Mesodermal cell (in vitro differentiated cells): ENCODE measurements at regions not wholly inside any gene's neighbourhood (a gene's known extent, or its start where the extent isn't known, plus 50 kb on each side); places are given as distances from the start of the nearest gene placed in this dataset.
"Not testable (repeated sequence)": the region's sequence is repeated elsewhere in the genome, so short reads cannot be mapped to it uniquely, and the experiment has no call there.

Source experiments
- H3K27ac ChIP-seq: 2 replicates; pipeline ENCODE4 v1.7.0; 2013; ENCODE audit warnings: mild to moderate bottlenecking, low read depth, low read length, moderate library complexity; ENCODE audit not compliant: severe bottlenecking
- H3K36me3 ChIP-seq: 2 replicates; pipeline ENCODE4 v1.7.1; 2013; ENCODE audit warnings: mild to moderate bottlenecking, low read length, moderate library complexity; ENCODE audit not compliant: control insufficient read depth, insufficient read depth
- H3K4me1 ChIP-seq: one replicate; pipeline ENCODE4 v1.7.1; 2013; ENCODE audit warnings: mild to moderate bottlenecking, low read length; ENCODE audit not compliant: insufficient read depth, control insufficient read depth, poor library complexity, severe bottlenecking
- H3K4me3 ChIP-seq: 2 replicates; pipeline ENCODE4 v1.7.0; 2013; ENCODE audit warnings: low read length, control low read depth, mild to moderate bottlenecking; ENCODE audit not compliant: insufficient read depth, poor library complexity, severe bottlenecking; ENCODE audit errors: extremely low read depth
- H3K9me3 ChIP-seq: 2 replicates; pipeline ENCODE4 v1.7.1; 2013; ENCODE audit warnings: mild to moderate bottlenecking, low read length, moderate library complexity; ENCODE audit not compliant: control insufficient read depth
- WGBS, 2 experiments: methylation state at CpG; one replicate each; pipeline ENCODE4 v1.1.5; 2013; ENCODE audit warnings: missing lambda C conversion rate in 2 of 2; ENCODE audit not compliant: insufficient coverage in 2 of 2; 5-methylcytosine and 5-hydroxymethylcytosine counted together

DNA sequence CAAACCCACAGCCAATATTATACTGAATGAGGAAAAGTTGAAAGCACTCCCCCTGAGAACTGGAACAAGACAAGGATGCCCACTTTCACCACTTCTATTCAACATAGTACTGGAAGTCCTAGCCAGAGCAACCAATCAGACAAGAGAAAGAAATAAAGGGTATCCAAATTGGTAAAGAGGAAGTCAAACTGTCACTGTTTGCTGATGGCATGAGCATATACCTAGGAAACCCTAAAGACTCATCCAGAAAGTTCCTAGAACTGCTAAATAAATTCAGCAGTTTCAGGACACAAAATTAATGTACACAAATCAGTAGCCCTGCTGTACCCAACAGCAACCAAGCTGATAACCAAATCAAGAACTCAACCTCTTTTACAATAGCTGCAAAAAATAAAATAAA lies 220.0 kb downstream of the SYK start:
- not testable (repeated sequence) for H3K4me1 ChIP-seq, H3K4me3 ChIP-seq, H3K27ac ChIP-seq, H3K9me3 ChIP-seq, H3K36me3 ChIP-seq

DNA sequence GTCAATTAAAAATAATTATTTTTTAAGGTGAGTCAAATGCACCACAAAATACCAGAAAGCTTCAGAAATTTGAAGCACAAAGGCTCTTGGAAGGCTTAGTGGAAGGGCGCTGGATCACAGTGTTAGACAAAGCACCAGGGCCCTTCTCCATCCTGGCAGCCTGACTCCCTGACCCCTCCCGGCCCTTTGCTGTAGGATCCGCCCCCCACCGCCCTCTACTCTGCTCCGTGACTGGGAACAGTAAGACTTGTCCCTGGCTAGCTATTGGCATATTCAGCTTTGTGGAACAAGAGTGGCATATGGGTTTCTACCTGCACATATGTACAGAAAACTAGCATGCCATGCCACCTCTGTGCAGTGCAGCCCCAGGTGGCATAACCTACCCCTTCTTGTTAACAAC lies 222.1 kb downstream of the SYK start:
- WGBS, 2 experiments = 77 to 81% methylated on average over 3 to 5 of the region's 5 CpGs
- peaks cover 6% of the 10 kb centered on the region for H3K9me3 ChIP-seq
- no peaks in the 10 kb centered on the region for H3K4me1 ChIP-seq
- no peaks in the 10 kb centered on the region for H3K36me3 ChIP-seq
- no peak overlapping the region for H3K27ac ChIP-seq
- H3K4me3 ChIP-seq = no peak overlapping the region

DNA sequence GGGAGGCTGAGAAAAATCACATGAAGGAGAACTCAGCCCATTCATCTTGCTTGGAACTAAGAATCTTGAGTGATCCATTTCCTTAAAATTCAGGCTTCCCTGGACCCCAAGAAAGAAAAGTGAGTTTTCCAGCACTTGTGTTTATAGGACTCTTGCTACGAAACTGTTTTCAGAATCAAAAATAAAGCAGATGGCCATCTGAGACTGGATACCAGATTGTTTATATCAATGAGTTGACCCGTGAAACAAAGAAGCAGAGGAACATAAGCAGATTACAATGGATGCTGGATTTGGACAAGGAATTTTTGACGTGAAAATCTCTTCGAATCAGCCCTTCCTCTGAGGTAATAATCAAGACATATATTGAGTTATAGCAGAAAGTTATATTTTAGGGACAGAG lies 223.2 kb downstream of the SYK start:
- H3K27ac ChIP-seq = no peak overlapping the region
- WGBS, 2 experiments = 93 to 95% methylated on average over 2 to 4 of the region's 4 CpGs
- peaks cover 8% of the 10 kb centered on the region for H3K9me3 ChIP-seq
- H3K36me3 ChIP-seq = no peaks in the 10 kb centered on the region
- no peak overlapping the region for H3K4me3 ChIP-seq
- H3K4me1 ChIP-seq = no peaks in the 10 kb centered on the region

DNA sequence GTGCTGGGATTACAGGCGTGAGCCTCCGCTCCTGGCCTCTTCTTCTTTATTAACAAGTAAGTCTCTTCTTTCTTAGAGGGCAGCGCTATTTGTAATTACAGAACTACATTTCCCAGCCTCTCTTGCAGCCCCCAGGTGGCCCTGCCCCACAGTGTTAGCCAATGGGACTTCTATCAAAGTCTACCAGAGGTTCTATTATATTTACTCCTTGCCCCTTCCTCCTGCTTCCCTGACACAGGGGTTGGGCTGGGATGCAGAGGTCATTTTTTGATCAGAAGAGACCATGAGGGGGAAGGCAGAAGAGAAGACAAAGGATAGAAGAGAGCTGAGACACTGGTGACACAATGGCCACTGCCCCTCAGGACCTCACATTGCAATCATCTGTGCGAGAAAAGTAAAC lies 224.2 kb downstream of the SYK start:
- peaks cover 8% of the 10 kb centered on the region for H3K9me3 ChIP-seq
- H3K4me3 ChIP-seq = no peak overlapping the region
- no peak overlapping the region for H3K27ac ChIP-seq
- no peaks in the 10 kb centered on the region for H3K4me1 ChIP-seq
- 93 to 97% methylated on average over 3 of the region's 4 CpGs for WGBS, 2 experiments
- no peaks in the 10 kb centered on the region for H3K36me3 ChIP-seq

DNA sequence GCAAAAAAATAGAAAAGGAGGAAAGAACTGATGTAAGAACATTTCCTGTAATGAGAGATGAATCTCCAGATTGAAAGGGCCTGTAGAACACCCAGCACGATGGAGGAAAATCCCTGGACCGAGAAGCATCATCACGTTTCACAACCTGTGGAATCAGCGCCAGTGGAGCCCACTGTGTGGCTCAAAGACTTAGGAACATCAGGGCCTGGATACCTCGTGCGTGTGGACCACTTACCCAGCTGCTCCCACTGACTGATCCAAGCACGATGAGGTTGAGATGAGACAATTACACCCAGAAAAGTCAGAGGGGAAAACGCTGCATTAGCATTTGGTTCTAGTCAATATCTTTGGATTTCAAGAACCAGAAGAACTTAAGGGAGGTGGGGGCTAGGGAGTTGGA lies 224.6 kb downstream of the SYK start:
- no peak overlapping the region for H3K4me3 ChIP-seq
- 84 to 86% methylated on average over 8 of the region's 8 CpGs for WGBS, 2 experiments
- no peaks in the 10 kb centered on the region for H3K4me1 ChIP-seq
- no peaks in the 10 kb centered on the region for H3K36me3 ChIP-seq
- H3K27ac ChIP-seq = no peak overlapping the region
- peaks cover 8% of the 10 kb centered on the region for H3K9me3 ChIP-seq

DNA sequence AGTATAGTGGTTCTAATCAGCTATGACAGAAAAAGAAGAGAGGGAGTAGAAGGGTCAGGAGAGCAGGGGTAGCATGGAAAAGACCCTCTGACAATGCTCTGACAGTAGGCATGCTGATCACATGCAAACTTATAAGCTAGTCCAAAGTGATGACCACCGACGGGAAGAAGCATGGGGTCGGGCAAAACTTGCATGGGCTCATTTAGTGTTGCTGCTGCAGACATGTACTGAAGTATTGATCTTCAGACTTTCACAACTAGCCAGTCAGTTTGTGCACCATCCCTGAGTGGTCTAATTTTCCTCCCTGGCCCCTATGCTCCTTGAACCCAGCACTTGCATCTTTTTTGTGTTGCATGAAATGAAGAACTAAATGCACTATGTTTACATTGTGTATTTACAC lies 225.4 kb downstream of the SYK start:
- peaks cover 8% of the 10 kb centered on the region for H3K9me3 ChIP-seq
- no peak overlapping the region for H3K27ac ChIP-seq
- WGBS, 2 experiments = 89 to 92% methylated on average over 3 of the region's 3 CpGs
- no peaks in the 10 kb centered on the region for H3K36me3 ChIP-seq
- no peaks in the 10 kb centered on the region for H3K4me1 ChIP-seq
- H3K4me3 ChIP-seq = no peak overlapping the region

DNA sequence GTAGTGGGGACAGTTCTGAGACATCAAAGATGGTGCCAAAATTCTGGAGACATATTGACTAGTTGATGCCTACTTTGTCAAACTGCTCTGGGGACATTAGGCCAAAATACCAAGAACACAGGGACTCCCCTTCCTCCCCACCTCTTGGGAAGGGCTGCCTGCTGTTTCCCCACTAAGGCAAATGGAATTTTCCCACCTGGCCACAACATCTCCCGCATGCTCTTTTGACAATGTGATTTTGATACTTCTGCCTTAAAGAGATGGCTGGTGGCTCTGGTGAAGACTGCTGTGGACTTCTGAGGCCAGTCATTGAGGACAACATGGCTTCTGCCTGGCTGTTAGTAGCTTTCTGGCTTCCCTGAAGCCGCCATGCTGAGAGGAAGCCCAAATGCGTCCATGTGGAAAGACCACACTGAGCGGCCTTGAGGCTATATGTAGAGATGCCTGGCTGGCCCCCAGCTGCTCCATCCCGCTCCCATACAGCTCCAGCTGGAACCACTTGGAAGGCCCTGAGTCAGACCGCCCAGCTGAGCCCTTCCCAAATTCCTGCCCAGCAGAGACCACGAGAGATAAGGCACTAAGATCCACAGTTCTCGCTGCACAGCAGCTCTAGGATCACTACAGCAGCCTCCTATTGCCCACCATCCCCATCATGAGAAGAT lies 226.7 kb downstream of the SYK start:
- Histone ChIP-seq H3K4me1 (no peaks in the 10 kb centered on the region), H3K36me3 (no peaks in the 10 kb centered on the region), H3K4me3 (no peak overlapping the region), H3K9me3 (peaks cover 8% of the 10 kb centered on the region), H3K27ac (no peak overlapping the region)
- 85 to 92% methylated on average over 7 of the region's 8 CpGs for WGBS, 2 experiments

DNA sequence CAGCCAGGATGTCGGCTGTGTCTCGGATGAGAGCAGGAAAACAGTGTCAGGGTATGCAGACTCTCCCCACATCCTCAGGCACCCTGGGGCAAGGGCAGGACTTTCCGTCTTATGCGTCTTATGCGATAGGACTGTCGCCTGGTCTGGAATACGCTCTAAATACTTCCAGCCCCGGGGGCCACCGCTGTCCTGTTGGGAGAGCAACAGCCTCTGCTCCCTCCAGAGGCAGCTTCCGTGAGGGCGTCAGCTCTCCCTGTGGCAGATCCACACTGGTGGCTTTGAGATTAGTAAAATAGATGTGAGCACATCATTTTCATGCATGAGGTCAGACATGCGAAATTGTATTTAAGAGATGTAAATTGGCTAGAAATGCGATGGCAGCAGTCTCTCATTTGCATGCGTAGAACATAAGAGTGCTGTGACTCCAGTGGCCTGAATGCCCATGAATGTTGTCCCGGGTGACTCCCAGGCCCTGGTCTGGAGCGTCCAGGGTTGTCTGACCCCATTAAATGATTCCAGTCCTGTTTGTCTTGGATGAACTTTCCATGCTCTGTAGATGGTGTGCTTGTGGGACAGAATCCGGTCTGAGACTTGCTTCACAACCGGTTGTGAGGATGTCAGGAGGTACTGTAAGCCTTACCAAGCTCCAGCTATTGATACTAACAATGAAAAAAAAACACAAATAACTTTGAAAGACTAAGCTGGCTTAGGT lies 228.2 kb downstream of the SYK start:
- peaks cover 8% of the 10 kb centered on the region for H3K9me3 ChIP-seq
- WGBS, 2 experiments = 84 to 87% methylated on average over 15 to 18 of the region's 18 CpGs

DNA sequence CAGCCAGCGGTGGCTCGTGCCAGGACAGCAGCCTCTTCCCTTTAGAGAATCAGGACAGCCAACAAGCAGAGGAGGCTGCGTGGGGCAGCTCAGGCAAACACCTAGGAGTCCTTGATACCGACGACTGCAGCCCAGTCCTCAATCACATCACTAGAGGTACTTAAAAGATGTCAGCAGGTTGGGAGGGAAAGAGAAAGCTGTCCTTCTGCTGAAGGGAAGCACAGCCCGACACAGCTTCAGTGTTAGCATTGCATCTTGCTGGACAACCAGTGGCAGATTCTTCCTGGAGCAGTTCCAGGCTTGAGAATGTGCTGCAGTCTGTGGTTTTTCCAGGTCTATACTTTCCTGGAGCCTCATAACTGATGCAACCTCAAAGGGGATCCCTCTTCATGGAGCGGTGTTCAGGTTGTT lies 230.5 kb downstream of the SYK start:
- Histone ChIP-seq H3K9me3 (peaks cover 8% of the 10 kb centered on the region), H3K36me3 (no peaks in the 10 kb centered on the region), H3K27ac (no peak overlapping the region), H3K4me1 (peaks cover 4% of the 10 kb centered on the region), H3K4me3 (no peak overlapping the region)
- 91 to 95% methylated on average over 5 of the region's 7 CpGs for WGBS, 2 experiments

More for the DNA sequence above, 228.2 kb downstream of the SYK start:
- Histone ChIP-seq H3K4me1 (no peaks in the 10 kb centered on the region), H3K27ac (no peak overlapping the region), H3K4me3 (no peak overlapping the region), H3K36me3 (no peaks in the 10 kb centered on the region)

DNA sequence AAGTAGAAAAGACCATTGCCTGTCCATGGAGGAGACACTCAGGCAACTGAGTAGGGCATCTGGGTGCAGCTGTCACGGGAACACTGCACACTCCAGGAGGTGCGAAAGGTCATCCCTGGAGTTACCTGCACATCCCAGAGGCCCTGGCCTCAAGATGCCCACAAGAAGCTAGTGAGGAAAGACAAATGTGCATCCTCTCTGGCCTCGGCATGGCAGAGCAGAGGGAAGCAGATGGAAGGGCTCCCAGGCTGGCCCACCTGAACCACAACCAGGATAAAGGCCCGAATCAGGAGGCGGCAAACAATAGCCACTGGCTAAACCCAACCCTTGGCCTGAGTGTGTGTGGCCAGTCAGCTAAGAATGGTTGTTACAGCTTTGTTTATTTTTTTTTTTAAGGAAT lies 231.7 kb downstream of the SYK start:
- H3K27ac ChIP-seq = no peak overlapping the region
- H3K4me1 ChIP-seq = peaks cover 16% of the 10 kb centered on the region
- 94 to 97% methylated on average over 4 of the region's 5 CpGs for WGBS, 2 experiments
- no peaks in the 10 kb centered on the region for H3K36me3 ChIP-seq
- H3K4me3 ChIP-seq = no peak overlapping the region
- peaks cover 8% of the 10 kb centered on the region for H3K9me3 ChIP-seq

DNA sequence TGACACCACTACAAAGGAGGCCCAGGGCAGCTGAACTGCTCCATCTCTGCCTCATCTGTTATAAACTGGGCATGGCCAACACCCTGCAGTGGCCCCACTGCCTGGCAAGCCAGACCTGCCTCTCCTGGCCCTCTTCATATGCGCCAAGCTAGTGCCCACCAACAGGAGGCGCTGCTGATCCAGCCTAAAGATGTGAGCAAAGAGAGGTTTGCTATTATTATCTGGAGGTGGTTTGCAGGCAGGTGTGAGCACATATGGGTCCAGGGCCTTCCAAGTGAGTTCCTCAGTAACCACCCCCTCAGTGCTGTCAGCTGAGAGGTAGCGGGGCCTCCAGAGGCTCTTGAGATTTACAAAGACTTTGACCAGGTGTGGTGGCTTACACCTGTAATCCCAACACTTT lies 232.2 kb downstream of the SYK start:
- Histone ChIP-seq H3K27ac (no peak overlapping the region), H3K36me3 (no peaks in the 10 kb centered on the region), H3K4me3 (no peak overlapping the region), H3K9me3 (peaks cover 2% of the 10 kb centered on the region), H3K4me1 (peaks cover 21% of the 10 kb centered on the region)
- WGBS, 2 experiments = 100% methylated on average over 1 of the region's 3 CpGs; no CpG with 5 or more reads in 1 of the 2 experiments
